IPS-18c (cell line): ENCODE measurements at regions not wholly inside any gene's neighbourhood (a gene's known extent, or its start where the extent isn't known, plus 50 kb on each side); places are given as distances from the start of the nearest gene placed in this dataset.

ENCODE experiments used
- H3K4me3 ChIP-seq: 2 replicates; pipeline ENCODE4 v1.7.0; 2013; ENCODE audit warnings: low read depth, mild to moderate bottlenecking, low read length, moderate library complexity; ENCODE audit not compliant: insufficient read depth
- H3K9me3 ChIP-seq: one replicate; pipeline ENCODE4 v1.6.1; 2013; ENCODE audit warnings: mild to moderate bottlenecking, low read length, moderate library complexity; ENCODE audit not compliant: control insufficient read depth, insufficient read depth

DNA sequence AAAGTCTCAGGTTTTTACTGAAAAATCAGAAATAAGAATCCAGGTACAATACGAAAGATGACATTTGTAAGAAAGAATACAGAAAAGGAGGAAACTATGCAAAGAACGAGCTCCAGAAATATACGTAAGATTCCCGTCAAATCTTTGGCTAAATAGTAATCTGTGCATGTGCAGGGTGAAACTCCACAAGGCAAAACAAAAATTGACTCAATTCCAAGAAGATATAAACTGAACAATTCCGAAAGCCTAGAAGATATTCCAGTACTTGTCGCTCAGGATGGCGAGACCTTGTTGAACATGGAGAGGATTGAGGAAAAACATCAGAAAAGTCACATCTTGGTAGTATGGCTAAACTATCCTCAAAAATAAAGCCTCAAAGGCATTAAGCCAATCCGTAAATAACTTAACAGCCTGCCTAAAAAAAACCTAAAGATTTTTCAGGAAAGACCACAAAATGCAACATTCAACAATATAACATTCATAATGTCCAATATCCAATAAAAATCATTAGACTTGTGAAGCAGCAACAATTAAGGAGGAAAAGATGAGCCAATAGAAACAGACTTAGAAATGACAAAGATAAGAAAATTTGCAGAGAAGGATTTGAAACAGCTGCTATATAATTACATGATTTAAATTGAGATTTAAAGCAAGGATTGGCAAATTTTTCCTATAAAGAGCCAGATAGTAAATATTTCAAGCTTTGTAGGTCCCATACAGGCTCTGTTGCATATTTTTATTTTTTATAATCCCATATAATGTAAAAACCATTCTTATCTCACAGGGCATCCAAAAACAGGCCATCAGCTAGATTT, 166.4 kb upstream of the UBASH3B start:
- H3K9me3 ChIP-seq: no peaks in the 10 kb centered on the region

DNA sequence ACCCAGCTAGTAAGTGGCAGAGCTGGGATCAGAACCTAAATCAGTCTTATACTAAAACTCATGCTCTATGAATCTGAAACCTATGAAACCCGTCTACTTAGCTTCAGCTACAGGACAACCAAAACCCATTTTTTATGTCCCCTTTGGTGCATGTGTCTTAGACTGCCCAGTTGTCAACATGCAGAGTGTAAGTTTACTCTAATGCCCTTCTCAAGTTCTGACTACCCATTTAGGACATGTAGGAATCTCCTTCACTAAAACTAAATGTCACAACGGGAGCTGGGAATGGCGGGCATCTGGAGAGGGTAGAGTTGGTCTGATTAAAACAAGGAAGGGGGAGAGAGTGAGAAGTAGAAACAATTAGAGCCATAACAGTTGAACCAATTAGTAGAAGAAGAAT, 167.9 kb upstream of the UBASH3B start:
- Histone ChIP-seq H3K9me3 (no peaks in the 10 kb centered on the region), H3K4me3 (no peak overlapping the region)

More for the DNA sequence above, 166.4 kb upstream of the UBASH3B start:
- H3K4me3 ChIP-seq: no peak overlapping the region

DNA sequence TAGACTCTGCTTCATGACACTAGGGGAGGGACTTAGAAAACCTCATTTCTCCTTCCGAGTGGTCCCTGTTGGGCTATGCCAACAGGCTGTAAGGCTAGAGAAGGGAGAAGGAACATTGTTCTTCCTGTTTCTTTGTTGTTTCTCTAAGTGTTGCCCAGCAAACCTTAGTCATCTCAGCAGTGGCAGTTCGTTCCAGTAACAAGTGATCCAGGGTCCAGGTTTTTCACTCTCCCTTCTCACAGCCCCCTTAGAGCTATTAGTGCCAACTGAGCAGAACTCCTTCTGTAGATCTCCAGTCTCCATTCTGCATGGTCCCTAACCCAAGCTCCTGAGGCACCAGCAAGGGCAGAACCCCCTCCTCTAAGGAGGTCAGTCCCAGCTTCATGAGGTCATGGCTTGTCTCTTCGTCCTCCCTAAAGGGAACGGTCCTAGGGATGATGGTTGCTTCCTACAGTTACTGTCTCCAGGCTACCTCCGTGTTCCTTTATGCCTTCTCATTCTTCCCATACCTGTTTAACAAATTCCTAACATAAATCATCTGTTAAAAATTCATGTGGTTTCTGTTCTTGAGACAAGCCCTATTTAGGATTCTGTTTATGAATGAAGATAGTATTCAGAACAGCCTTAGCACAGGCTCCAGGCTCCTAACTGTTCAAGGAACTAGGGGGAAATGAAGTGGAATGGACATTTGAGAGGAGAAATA, 168.6 kb upstream of the UBASH3B start:
- H3K9me3 ChIP-seq: no peaks in the 10 kb centered on the region
- no peak overlapping the region for H3K4me3 ChIP-seq

DNA sequence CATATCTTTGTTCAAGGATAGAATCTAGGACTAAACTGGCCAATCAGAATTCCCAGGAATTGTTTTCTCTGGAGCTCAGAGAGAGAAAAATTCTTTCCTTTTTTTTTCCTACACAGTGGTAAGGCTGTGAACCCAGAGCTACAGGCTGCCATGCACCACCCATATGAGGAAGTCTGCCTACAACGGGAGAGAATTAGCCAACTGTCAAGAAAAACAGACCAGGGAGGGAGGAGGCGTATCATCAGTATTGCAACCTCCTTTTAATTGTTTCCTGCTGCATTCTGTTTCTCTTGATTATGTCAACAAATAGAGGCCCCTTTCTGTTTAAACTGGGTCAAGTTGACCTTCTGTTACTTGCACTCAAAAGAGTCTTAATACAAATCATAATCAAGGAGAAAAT, 176.5 kb upstream of the UBASH3B start:
- Histone ChIP-seq H3K4me3 (no peak overlapping the region), H3K9me3 (no peaks in the 10 kb centered on the region)

DNA sequence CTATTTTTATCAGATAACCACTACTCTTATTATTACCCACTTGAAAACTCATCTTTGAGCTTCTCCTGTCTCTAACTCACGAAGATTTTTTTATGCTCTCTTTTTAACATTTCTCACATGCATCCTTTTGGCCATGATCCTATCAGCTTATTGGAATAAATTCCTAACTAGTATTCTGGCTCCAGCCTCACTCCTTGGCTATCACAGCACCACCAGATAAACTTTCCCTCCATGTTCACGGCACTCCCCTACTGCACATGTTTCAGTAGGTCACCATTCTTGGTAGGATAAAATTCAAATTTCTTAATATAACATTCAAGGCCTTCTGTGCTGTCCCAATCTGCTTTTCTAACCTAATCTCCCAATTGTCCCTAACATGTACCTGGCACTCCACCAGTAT, 186.6 kb upstream of the UBASH3B start:
- H3K4me3 ChIP-seq: no peak overlapping the region
- H3K9me3 ChIP-seq: no peaks in the 10 kb centered on the region

DNA sequence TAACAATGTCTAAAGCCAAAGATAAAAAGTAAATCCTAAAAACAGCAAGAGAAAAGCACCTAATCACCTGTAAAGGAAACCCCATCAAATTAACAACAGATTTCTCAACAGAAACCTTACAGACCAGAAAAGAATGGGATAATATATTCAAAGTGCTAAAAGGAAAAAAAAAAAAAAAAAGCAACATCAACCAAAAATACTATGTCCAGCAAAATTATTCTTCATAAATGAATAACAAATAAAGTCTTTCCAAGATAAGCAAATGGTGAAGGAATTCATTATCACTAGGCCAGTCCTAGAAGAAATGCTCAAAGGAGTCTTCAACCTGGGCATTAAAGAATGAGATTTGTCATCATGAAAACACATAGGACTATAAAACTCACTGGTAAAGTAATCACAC, 192.0 kb upstream of the UBASH3B start:
- H3K9me3 ChIP-seq: no peaks in the 10 kb centered on the region
- no peak overlapping the region for H3K4me3 ChIP-seq

DNA sequence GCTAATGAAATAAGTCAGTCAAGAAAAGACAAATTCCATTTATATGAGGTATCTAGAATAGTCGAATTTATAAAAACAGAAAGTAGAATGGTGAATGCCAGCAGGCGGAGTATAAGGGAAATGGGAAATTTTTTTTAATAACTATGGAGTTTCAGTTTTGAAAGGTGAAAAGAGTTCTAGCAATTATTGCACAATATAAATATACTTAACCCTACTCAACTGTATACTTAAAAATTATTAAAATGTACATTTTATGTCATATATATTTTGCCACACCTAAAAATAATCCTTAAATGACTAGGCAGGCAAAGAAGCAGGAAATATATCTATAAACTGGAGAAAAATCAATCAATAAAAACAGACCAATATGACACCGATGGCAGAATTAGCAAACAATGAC, 196.5 kb upstream of the UBASH3B start:
- no peak overlapping the region for H3K4me3 ChIP-seq
- H3K9me3 ChIP-seq: no peaks in the 10 kb centered on the region

DNA sequence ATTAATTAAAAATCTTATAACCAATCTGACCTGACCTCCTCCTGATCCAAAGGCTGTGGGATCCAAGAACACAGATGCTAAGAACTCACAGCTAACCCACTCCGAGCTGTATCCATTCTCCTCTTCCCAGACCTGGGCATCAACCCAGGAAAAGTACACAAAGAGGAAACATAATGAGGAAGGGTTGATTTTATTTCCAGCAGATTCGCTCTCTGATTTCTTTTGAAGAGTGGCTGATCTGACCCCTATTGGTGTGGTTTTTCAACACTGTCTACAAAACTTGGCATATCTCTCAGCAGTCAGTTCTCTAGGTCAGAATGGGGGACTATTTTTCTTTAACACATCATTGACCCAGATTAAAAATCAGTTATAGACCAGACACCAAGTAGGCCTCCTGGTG, 201.9 kb upstream of the UBASH3B start:
- Histone ChIP-seq H3K4me3 (no peak overlapping the region), H3K9me3 (no peaks in the 10 kb centered on the region)

DNA sequence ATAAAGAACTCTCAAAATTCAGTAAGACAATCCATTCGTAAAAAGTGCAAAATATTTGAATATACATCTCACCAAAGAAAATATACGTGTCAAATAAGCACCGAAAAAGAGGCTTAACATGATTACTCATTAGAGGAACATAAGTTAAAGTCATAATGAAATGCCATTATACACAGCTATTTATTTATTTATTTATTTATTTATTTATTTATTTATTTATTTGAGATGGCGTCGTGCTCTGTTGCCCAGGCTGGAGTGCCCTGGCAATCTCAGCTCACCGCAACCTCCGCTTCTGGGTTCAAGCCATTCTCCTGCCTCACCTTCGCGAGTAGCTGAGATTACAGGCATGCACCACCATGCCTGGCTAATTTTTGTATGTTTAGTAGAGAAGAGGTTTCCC, 203.6 kb upstream of the UBASH3B start:
- H3K9me3 ChIP-seq: no peaks in the 10 kb centered on the region
- H3K4me3 ChIP-seq: no peak overlapping the region

DNA sequence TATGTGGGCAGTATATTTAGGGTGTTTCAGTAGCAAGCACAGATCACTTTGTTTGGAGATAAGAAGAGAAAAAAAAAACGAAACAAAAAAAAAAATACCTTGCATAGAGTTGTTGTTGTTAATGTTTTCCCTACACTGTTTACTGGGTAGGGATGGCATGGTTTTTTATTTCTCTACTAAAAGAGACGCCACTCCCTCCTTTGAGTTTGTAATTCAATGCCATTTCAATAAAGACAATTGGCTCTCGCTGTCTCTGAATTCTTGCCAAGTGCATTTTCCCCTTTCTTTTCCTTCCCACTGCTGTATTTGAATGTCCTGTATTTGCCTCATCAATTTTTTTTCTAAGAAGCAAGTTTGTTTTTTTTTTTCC, 213.9 kb upstream of the UBASH3B start:
- H3K4me3 ChIP-seq: peak overlapping the region; percentile 32; the same call in 1 of the 2 replicates
- no peaks in the 10 kb centered on the region for H3K9me3 ChIP-seq

DNA sequence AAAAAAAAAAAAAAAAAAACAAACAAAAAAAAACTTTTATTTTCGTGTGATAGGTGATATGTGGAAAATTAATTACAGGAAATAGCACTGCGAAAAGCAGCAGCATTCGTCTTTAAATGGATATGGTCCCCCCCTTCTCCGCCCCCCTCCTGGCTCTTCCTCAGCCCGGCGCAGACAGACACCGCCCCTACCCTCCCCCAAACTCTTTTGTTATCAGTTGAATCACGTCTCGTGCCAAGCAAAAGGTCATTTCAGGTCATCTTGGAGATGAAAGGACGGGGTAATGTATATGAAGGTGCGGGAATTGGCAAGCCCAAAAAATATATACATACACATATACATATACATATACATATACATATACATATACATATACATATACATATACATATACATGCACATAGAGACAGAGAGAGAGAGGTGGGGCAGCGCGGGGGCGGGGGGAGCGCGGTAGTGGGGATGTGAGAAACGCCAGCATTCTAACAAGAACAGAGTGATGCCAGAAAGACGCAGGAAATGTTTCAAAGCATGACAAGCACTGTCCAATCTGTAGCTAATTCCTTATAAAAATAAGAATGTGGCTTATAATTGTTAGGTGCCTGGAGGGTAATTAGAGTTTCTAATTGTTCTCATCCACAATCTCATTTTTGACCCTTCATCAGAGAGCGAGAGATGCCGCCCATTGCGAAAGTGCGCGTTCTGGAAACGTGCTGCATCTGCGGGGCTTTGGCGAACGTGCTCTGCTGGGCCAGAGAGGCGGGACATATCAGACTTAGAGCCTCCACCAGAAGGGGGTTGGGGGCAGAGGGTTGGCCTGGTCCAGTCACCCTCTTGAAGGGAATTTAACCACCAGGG, 214.5 kb upstream of the UBASH3B start:
- peak overlapping the region; percentile 32; the same call in 1 of the 2 replicates for H3K4me3 ChIP-seq
- no peaks in the 10 kb centered on the region for H3K9me3 ChIP-seq

DNA sequence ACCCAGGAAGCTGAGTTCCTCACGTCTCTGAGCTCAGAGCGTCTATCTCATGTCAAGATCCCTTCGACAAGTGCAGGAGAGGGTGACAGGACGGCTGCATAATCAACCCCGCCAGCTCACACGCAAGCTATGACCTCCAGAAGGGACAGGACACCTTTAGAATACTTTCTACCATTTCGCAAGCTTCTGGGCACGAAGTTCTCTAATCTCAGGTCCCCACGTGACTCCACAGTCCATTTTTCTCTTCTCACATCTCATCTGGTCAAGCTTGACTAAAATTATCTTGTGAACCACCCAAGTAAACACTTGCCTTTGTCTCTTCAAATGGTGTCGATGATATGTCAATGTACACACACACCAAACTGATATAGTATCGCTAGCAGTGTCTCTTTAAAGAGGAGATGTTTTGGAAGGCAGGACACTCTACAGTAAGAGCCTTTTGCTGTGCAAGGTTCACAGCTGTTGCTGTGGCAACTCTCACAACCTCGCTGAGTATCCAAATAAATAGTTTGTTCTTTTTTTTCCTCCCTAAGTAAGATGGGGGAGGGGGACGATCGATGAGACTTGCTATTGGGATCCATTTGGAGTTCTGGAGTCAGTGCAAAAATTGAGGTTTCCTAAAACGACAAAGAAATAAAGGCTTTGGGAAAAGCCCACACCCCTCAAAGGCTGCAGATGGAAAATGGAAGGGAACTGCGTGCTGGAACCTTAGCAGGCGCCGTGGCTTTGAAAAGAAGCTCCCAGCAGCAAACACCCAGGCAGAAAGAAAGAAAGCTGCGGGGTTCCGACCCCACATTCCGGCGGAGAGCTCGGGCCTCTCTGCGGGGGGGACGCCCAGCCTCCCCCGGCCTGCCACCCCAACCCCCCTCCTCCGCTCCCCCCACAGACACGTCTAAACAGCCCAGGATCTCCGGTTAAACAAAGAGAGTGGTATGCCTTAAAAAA, 215.4 kb upstream of the UBASH3B start:
- Histone ChIP-seq H3K9me3 (no peaks in the 10 kb centered on the region), H3K4me3 (peak overlapping the region; percentile 9; the same call in 1 of the 2 replicates)

DNA sequence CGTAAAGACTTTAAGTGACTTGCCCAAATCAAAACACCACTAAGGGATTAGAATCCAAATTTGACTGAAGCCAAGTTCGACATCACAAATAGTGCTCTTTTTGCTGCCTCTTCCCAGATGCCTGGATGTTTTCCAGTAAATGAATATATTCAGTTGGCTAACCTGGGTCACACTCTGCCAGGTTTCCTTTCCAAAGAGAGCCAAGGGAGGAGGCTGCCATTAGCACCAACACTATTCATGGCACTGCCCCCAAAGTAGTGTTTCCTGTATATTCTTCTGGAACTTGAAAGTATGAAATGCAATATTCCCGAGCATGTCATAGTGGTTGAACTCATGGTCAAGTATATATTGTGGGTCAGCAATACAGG, 219.3 kb upstream of the UBASH3B start:
- H3K4me3 ChIP-seq: no peak overlapping the region
- no peaks in the 10 kb centered on the region for H3K9me3 ChIP-seq

DNA sequence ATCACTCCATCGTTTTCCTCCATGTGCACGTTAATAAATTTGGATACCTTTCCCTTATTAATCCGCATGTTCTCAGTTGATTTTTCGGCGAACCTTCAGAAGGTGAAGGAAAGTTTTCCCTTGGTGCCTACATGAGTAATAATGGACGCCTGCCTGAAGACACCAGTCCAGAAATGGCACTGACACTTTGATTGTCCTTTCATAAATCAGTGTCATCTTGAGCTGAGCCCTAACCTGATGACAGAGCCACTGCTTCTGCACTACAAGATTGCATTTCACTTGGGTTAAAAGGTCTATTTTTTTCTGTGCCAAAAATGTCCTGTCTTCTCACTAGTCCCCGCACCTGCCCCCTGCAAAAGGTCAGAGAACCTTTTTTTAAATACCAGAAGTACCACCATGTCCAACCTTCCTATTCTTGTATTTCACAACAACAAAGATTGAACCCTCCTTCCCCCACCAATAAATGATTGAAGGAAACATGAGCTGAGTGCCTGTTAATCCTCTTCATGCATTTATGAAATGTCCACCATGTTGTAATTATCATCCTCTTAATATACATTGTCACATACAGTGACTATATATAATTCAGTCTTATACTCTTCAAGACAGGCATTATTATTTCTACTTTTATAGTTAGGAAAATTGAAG, 219.9 kb upstream of the UBASH3B start:
- no peaks in the 10 kb centered on the region for H3K9me3 ChIP-seq
- H3K4me3 ChIP-seq: no peak overlapping the region

DNA sequence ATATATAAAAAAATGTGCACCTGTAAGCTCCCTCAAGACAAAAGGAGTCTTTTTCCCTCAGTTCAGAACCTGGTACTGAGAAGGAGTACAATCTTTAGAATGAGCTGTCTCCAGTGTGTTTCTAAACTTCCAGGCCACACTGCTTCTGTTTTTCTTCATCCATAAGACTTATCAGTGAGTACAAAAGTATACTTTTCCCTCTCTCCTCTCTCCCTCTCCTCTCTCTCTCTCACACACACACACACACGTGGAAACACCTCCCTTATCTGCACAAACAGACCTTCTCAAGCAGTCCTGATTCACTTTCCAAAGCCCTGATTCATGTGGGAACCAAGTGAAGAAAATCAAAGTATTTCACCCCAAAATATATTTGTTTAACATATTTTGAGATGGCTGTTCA, 220.7 kb upstream of the UBASH3B start:
- no peaks in the 10 kb centered on the region for H3K9me3 ChIP-seq
- no peak overlapping the region for H3K4me3 ChIP-seq

DNA sequence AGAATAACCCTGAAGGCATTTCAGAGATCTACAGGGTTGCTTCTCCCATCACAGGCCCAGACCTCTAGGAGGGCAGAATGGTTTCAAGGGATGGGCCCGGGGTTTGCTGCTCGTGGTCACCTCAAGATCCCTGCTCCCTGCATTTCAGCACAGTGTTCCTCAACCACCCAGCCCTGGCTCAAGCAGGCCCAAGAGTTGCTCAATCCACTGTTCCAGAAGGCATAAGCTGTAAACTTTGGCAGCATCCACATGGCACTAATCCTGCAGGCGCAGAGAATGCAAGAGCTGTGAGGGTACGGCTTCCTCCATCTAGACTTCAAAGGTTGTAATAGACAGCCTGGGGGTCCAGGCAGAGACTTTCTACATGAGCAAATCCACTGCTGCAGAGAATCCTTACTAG, 225.0 kb upstream of the UBASH3B start:
- H3K4me3 ChIP-seq: no peak overlapping the region
- no peaks in the 10 kb centered on the region for H3K9me3 ChIP-seq
